ENCODE measurements at regions not wholly inside any gene's neighbourhood (a gene's known extent, or its start where the extent isn't known, plus 50 kb on each side); places are given as distances from the start of the nearest gene placed in this dataset.

DNA sequence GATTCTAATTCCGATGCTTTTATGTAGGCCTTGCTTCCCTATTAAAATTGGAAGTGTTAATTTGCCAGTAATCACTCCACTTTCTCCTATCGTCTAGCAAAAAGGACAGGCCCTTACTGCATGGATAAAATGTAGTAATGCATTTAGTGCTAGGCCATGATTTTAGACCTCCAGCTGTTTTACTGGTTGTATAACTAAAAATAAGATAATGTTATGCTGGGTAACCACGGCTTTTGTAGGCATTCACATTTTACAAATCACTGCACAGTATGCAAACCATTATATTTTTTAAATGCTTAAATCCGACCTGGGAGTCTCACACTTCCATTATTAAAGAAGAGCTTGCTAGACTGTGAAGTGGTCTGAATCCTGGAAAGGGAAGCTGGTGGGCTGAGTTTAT is 179.5 kb downstream of the TFAP2A start:
- DNase-seq, result no peak

DNA sequence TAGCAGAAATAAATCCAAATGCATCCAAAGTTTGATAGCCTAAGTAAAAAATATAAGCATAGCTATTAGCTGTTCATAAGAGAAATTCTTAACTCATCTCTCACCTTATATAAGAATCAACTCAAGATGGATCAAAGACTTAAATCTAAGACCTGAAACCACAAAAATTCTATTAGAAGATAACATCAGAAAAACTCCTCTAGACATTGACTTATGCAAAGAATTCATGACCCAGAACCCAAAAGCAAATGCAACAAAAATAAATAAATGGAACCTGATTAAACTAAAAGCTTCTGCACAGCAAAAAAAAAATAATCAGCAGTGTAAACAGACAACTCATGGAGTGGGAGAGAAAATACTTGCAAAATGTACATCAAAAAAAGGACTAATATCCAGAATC is 184.3 kb downstream of the TFAP2A start:
- DNase-seq, result no peak

GRCh38 chr6:10223841-10224240 is 191.0 kb downstream of the TFAP2A start:
- no peak for DNase-seq

- DNase-seq, result no peak
Observed at GRCh38 chr6:10221178-10221577, 193.7 kb downstream of the TFAP2A start.

- DNase-seq, result no peak
Observed at GRCh38 chr6:10219510-10219909, 195.4 kb downstream of the TFAP2A start.

DNA sequence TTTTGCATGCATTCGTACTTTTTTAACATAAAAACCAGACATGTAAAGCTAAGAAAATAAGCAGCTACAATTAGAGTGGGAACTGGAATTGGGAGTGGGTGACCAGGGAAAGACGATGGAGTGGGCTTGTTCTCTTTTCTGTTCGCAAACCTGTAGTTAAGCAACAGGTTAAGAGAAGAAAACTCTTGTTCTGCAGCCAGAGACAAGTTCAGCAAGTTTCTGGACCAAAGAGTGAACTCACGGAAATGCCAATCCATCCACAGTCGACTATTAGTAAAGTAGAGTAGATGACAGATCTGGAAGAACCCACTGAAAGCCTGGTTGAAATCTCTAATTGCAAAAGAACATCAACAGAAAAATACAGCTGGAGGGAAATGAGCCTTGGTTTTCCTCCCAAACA is 197.8 kb downstream of the TFAP2A start:
- no peak for DNase-seq

- DNase-seq, result no peak
Observed at GRCh38 chr6:10215326-10216110, 199.4 kb downstream of the TFAP2A start.

- no peak for DNase-seq
Observed at GRCh38 chr6:10210052-10210451, 204.8 kb downstream of the TFAP2A start.

DNA sequence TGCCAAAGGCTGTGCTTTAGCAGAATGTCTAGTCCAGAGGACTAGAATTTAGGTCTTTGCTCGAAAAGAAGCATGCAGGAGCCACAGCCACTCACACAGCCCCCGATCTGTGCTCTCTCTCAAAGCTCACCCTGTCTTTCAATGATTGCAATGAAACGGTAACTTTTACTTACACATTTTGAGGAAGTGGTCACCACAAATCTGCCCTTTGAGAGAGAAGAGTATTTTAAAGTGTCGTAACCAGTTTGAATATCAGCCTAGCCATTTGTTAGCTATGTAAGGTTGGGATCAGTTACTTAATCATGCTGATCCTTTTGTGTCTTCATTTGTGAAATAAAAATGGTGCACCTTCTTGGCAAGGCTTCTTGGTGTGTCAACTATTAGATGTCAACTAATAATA is 209.0 kb downstream of the TFAP2A start:
- no peak for DNase-seq

- DNase-seq, result no peak
Observed at GRCh38 chr6:10205120-10205519, 209.8 kb downstream of the TFAP2A start.

DNA sequence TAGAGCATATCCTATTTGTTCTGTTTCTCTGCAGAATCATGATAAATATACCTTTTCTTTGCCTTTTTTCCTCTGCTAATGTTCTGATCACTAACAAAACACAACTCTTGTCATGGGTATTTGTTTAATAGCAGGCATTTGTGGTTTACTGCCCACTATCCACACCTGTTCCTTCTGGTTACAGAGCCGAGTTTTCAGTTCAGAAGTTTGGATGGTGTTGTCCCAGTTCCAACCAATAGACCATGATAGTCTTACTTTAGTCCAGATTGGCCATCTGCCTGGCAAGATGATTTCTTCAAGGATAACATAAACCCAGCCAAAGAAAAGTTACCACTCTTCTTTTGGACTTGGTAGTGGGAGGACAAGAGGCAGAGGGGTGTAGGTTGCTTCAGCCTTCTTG is 211.2 kb downstream of the TFAP2A start:
- DNase-seq, result no peak

- DNase-seq, result no peak
Observed at GRCh38 chr6:10202581-10202980, 212.3 kb downstream of the TFAP2A start.

DNA sequence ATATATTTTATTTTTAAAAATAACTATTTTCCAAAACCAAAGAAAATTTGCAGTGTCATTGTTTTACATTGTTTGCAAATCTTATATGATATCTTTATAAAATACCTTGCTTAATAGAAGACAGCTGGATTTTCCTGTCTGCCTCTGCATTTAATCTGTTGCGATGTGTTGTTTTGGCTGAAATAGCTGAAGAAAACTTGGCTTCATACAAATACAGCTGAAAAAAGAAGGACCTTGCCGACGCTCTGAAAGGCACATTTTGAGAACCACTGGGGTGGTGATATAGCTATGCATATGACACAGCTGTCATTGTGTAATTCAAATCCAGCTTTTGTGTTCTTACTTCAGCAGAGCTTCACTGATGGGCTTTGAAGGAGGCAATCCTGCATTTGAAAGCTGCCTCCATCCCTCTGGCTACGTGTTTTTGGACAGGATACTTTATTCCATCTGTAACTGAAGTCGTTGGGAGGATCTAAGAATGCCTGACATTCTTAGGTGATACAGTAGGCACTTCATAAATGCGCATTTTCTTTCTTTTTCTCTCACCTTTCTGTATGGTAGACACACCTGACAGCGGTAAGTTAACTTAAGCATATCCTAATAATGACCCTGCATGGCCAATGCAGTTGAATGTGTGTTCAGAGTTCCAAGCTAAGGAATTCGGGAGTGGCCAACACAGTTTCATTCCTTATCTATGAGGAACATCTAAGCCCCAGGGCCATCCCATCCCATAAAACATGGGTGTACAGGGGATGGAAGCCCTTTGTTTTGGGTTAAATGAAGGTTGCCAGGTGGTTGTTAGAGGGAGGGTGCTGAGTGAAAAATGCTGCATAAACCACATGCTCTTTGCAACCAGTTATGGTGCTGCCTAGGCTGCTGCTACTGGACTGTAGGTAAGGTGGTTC is 213.0 kb downstream of the TFAP2A start:
- DNase-seq, result no peak

GRCh38 chr6:10196090-10196489 is 218.8 kb downstream of the TFAP2A start:
- no peak for DNase-seq

- DNase-seq, result no peak
Observed at GRCh38 chr6:10194816-10195672, 219.8 kb downstream of the TFAP2A start.

GRCh38 chr6:10193321-10193720 is 221.6 kb downstream of the TFAP2A start:
- DNase-seq, result no peak

- no peak for DNase-seq
Observed at GRCh38 chr6:10190042-10190441, 224.8 kb downstream of the TFAP2A start.

DNA sequence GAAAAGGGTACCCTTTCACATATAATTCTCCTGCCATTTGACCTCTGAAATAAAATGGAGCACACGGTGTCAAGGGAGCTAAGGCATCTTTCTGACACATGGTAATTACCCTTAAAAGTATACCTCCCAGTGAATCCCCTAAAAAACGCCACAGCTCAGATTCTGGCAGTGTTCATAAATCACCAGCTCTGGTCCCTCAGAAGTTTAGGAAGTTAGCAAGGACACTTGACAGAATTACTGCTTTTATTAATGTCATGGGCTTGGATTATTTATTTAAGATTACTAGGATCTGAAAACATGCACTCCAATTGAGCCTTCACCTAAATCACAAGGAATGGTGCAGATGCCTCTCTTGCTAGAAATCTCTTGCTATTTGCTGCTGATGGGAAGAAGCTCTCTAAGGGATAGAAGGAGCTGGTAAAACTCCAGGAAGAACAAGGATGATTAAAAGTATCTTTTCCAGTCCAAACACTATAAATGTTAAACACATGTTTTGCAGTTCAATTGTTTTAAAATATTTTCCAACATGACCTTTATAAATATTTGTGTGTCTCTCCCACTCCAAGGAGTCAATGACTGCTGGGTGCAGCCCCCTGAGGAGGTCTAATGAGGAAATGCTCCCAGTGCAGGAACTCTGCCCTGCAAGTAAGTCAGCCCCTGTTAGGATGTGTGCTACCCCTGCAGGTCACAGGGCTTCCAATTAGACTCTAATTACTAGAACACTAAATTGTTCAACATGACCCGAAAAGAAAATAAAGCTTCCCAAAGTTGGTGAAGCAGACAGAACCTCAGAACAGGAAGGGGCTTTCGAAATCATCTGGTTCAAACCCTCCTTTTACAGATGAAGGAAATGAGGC is 230.3 kb downstream of the TFAP2A start:
- no peak for DNase-seq

DNA sequence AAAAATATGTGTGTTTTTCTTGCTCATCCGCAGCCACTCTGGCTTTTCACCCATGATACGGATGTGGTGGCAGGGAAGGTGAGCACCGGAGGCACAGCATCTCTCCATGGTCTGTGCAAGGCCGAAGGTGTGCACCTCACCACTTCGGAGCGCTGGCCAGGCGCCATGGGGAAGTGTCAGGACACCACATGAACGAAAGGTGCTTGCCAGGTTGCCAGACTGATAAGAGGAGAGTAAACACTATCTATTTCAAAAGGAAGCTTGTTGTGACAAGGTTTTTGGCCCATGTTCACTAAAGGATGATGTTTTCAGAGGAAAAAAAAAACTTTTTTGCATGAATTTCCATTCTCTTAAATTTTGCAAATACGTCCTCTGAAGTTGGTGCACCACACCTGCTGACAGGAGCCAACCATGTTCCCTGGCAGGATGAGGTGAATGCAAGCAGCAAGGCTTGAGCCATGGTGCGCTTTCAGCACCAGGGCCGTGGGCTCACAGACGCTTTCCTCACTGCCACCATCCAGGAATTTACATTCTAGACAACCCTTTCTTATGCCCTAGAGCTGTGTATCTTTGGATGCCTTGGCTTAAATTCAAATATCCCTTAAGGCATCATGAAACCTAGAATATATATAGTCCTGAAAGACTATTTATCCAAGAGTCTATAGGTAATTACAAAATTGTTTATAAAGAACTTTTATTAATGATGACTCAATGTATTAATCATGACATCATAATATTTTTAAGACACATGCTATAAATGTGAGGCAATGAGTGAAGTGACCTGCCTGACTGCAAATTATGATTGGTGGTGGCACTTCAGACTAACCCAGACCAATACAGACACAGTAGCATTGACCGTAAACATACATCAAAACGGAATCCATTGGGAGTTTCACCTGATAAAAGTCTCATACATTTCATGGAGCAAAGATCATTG is 234.5 kb downstream of the TFAP2A start:
- DNase-seq, result no peak

DNA sequence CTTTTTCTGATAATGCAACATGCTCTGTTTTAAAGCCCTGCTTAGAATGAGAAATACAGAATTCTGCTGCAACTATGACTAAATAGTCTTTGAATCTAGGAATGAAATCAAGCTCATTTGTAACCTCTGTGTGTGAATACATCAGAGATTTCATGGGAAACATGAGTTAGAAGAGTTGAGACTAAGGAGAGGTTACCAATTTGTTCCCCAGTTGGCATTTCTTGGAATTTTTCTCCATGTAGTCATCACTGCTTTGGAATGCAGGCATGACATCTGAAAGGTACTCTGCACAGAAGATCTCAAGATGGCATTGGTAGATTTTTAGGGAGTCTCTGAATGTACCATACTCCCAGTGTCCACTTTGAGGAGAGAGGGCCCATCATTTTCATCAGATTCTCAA is 237.2 kb downstream of the TFAP2A start:
- no peak for DNase-seq

GRCh38 chr6:10175362-10175761 is 239.5 kb downstream of the TFAP2A start:
- no peak for DNase-seq

Measured in GOT3 (cell line).